ENCODE measurements at regions not wholly inside any gene's neighbourhood (a gene's known extent, or its start where the extent isn't known, plus 50 kb on each side); places are given as distances from the start of the nearest gene placed in this dataset.

DNA sequence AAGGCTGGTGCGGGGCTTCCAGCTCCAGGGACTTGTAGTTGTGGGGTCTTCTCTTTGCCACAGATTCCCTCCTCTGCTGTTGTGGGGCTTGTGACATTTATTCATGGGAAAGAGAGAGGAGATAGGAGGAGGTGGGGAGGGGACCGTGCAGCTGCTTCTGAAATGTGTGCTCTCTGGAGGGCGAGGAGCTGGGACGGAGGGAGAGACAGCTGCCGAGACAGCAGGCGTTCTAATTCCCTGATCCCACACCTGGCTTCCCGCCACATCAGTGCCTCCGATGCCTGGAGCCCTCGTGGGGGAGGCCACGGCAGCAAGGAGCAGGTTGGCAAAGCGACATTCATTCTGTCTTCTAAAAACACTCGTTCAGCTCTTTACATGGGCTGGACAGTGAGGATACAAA lies 164.4 kb downstream of the USP12 start:
- TF ChIP-seq NFIC (IDR thresholded peaks at IDR 0.05) = no peak
- TF ChIP-seq EP300 (IDR thresholded peaks at IDR 0.05; ENCODE audit: borderline replicate concordance) = no peak
- no peak for TF ChIP-seq RAD21 (IDR thresholded peaks at IDR 0.05; ENCODE audit: low read depth)
- TF ChIP-seq CEBPB (IDR thresholded peaks at IDR 0.05) = no peak
- TF ChIP-seq, protein P1, sequence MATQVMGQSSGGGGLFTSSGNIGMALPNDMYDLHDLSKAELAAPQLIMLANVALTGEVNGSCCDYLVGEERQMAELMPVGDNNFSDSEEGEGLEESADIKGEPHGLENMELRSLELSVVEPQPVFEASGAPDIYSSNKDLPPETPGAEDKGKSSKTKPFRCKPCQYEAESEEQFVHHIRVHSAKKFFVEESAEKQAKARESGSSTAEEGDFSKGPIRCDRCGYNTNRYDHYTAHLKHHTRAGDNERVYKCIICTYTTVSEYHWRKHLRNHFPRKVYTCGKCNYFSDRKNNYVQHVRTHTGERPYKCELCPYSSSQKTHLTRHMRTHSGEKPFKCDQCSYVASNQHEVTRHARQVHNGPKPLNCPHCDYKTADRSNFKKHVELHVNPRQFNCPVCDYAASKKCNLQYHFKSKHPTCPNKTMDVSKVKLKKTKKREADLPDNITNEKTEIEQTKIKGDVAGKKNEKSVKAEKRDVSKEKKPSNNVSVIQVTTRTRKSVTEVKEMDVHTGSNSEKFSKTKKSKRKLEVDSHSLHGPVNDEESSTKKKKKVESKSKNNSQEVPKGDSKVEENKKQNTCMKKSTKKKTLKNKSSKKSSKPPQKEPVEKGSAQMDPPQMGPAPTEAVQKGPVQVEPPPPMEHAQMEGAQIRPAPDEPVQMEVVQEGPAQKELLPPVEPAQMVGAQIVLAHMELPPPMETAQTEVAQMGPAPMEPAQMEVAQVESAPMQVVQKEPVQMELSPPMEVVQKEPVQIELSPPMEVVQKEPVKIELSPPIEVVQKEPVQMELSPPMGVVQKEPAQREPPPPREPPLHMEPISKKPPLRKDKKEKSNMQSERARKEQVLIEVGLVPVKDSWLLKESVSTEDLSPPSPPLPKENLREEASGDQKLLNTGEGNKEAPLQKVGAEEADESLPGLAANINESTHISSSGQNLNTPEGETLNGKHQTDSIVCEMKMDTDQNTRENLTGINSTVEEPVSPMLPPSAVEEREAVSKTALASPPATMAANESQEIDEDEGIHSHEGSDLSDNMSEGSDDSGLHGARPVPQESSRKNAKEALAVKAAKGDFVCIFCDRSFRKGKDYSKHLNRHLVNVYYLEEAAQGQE (IDR thresholded peaks at IDR 0.05; ENCODE audit: low read depth) = no peak
- no peak for TF ChIP-seq YY1 (IDR thresholded peaks at IDR 0.05; ENCODE audit: low read depth)
- TF ChIP-seq TAF1 (IDR thresholded peaks at IDR 0.05; ENCODE audit: low read depth) = no peak
- TF ChIP-seq TEAD4 (IDR thresholded peaks at IDR 0.05) = no peak
